IMR-90 (cell line): ENCODE measurements at regions not wholly inside any gene's neighbourhood (a gene's known extent, or its start where the extent isn't known, plus 50 kb on each side); places are given as distances from the start of the nearest gene placed in this dataset.

Source experiments
- ATAC-seq: fragments of 200-7000 bp; cut with Tn5 transposase; 2 replicates; pipeline ENCODE4 v1.9.1; 2020; ENCODE audit warnings: low read depth, mild to moderate bottlenecking, moderate library complexity
- BruUV-seq: library from RNA; stranded (reverse); fragments of 400-500 nt; replicated peaks from 2 replicates; lab custom pipeline; 2021; lab: Mats Ljungman, UMichigan
- CTCF ChIA-PET: fragments of 300-600 bp; formaldehyde crosslinking; extraction: SDS; loops from one replicate; lab custom pipeline; 2021; ENCODE audit warnings: antibody characterized with exemption; lab: Yijun Ruan, JAX
- POLR2A ChIA-PET: fragments of 300-600 bp; sonication (Branson Sonifier 250); formaldehyde crosslinking; loops from one replicate; lab custom pipeline; 2022; ENCODE audit warnings: antibody characterized with exemption; ENCODE audit not compliant: unreplicated experiment; lab: Charles Lee
- DNase-seq: peaks from one replicate; pipeline ENCODE4 v3.0.0; 2013
- H2AFZ ChIP-seq: replicated peaks from 2 replicates; pipeline ENCODE3; 2013; ENCODE audit warnings: low read length, mild to moderate bottlenecking; ENCODE audit not compliant: poor library complexity
- H2AK5ac ChIP-seq: 2 replicates; pipeline ENCODE4 v1.6.1; 2013; ENCODE audit warnings: low read depth, low read length, inconsistent platforms
- H2AK9ac ChIP-seq: replicated peaks from 2 replicates; pipeline ENCODE3; 2013; ENCODE audit warnings: mild to moderate bottlenecking, low read depth, low read length, moderate library complexity; ENCODE audit not compliant: poor library complexity
- H2BK120ac ChIP-seq: 2 replicates; pipeline ENCODE4 v1.6.1; 2013; ENCODE audit warnings: low read depth, low read length, inconsistent platforms
- H2BK15ac ChIP-seq: 3 replicates; pipeline ENCODE4 v1.6.1; 2013; ENCODE audit warnings: low read depth, low read length, inconsistent platforms
- H2BK20ac ChIP-seq: 2 replicates; pipeline ENCODE4 v1.6.1; 2013; ENCODE audit warnings: low read depth, mild to moderate bottlenecking, inconsistent platforms, low read length, moderate library complexity
- H2BK5ac ChIP-seq: 2 replicates; pipeline ENCODE4 v1.6.1; 2013; ENCODE audit warnings: mild to moderate bottlenecking, low read depth, low read length, inconsistent platforms; ENCODE audit not compliant: poor library complexity, severe bottlenecking
- H3K14ac ChIP-seq: replicated peaks from 2 replicates; pipeline ENCODE4 v1.6.1; 2013; ENCODE audit warnings: low read depth, low read length, inconsistent platforms
- H3K18ac ChIP-seq: 2 replicates; pipeline ENCODE4 v1.6.1; 2013; ENCODE audit warnings: low read depth, low read length, control low read depth
- H3K23ac ChIP-seq: 2 replicates; pipeline ENCODE4 v1.6.1; 2013; ENCODE audit warnings: low read depth, low read length, inconsistent platforms
- H3K27ac ChIP-seq: 2 replicates; pipeline ENCODE4 v1.5.1; 2013; ENCODE audit warnings: mild to moderate bottlenecking, control low read depth, low read length; ENCODE audit not compliant: insufficient read depth
- H3K27me3 ChIP-seq: 2 replicates; pipeline ENCODE4 v1.6.1; 2013; ENCODE audit warnings: low read length; ENCODE audit not compliant: control insufficient read depth, insufficient read depth
- H3K36me3 ChIP-seq: 2 replicates; pipeline ENCODE4 v1.6.1; 2013; ENCODE audit warnings: low read length, mixed read lengths; ENCODE audit not compliant: control insufficient read depth, insufficient read depth
- H3K4ac ChIP-seq: 2 replicates; pipeline ENCODE4 v1.6.1; 2013; ENCODE audit warnings: low read depth, low read length, inconsistent platforms
- H3K4me1 ChIP-seq: 2 replicates; pipeline ENCODE4 v1.6.1; 2013; ENCODE audit warnings: low read length, mixed read lengths; ENCODE audit not compliant: control insufficient read depth, insufficient read depth
- H3K4me2 ChIP-seq: 2 replicates; pipeline ENCODE4 v1.6.1; 2013; ENCODE audit warnings: low read depth, mild to moderate bottlenecking, control low read depth, low read length, moderate library complexity
- H3K4me3 ChIP-seq: 2 replicates; pipeline ENCODE4 v1.5.1; 2013; ENCODE audit warnings: low read depth, mild to moderate bottlenecking, control low read depth, low read length, moderate library complexity; ENCODE audit not compliant: insufficient read depth
- H3K56ac ChIP-seq: 2 replicates; pipeline ENCODE4 v1.6.1; 2013; ENCODE audit warnings: low read length, inconsistent platforms; ENCODE audit not compliant: insufficient read depth; ENCODE audit errors: extremely low read depth
- H3K79me1 ChIP-seq, 2 experiments: 2 replicates each; pipeline ENCODE4 v1.6.1; 2013; ENCODE audit warnings: low read length in 2 of 2, inconsistent platforms in 1 of 2, low read depth in 1 of 2
- H3K9ac ChIP-seq: 2 replicates; pipeline ENCODE4 v1.6.1; 2013; ENCODE audit warnings: low read depth, low read length, control low read depth
- H3K9me1 ChIP-seq: 2 replicates; pipeline ENCODE4 v1.6.1; 2013; ENCODE audit warnings: low read length, inconsistent platforms; ENCODE audit not compliant: insufficient read depth
- H3K9me3 ChIP-seq: 2 replicates; pipeline ENCODE4 v1.6.1; 2013; ENCODE audit warnings: low read length; ENCODE audit not compliant: control insufficient read depth, insufficient read depth
- H4K20me1 ChIP-seq: 2 replicates; pipeline ENCODE4 v1.6.1; 2013; ENCODE audit warnings: low read length, inconsistent platforms; ENCODE audit not compliant: insufficient read depth
- H4K5ac ChIP-seq: 2 replicates; pipeline ENCODE4 v1.6.1; 2013; ENCODE audit warnings: mild to moderate bottlenecking, low read depth, low read length, control low read depth
- H4K8ac ChIP-seq, 2 experiments: 2 replicates each; pipeline ENCODE4 v1.6.1; 2013; ENCODE audit warnings: low read depth in 2 of 2, low read length in 2 of 2, control low read depth in 1 of 2, inconsistent platforms in 1 of 2
- H4K91ac ChIP-seq: 2 replicates; pipeline ENCODE4 v1.6.1; 2013; ENCODE audit warnings: low read depth, low read length, inconsistent platforms; ENCODE audit not compliant: insufficient read depth
- CEBPB ChIP-seq: IDR thresholded peaks from 2 replicates; pipeline ENCODE4 v1.6.1; 2012; ENCODE audit warnings: low read depth, low read length, improper control_type of control experiment
- FOS ChIP-seq: fragments of 150-350 bp; IDR thresholded peaks from 2 replicates; pipeline ENCODE4 v1.6.1; 2016; ENCODE audit warnings: low read depth, low read length
- NFE2L2 ChIP-seq: fragments of 150-350 bp; IDR thresholded peaks from 2 replicates; pipeline ENCODE4 v1.6.1; 2016; ENCODE audit warnings: low read depth, mild to moderate bottlenecking, low read length
- RAD21 ChIP-seq: IDR thresholded peaks from 2 replicates; pipeline ENCODE4 v1.6.1; 2012; ENCODE audit warnings: low read length, improper control_type of control experiment
- RCOR1 ChIP-seq: IDR thresholded peaks from 2 replicates; pipeline ENCODE4 v1.6.1; 2012; ENCODE audit warnings: mild to moderate bottlenecking, low read length, improper control_type of control experiment; ENCODE audit not compliant: insufficient replicate concordance
- SMC3 ChIP-seq: fragments of 150-350 bp; IDR thresholded peaks from 2 replicates; pipeline ENCODE4 v1.6.1; 2016; ENCODE audit warnings: low read depth, mild to moderate bottlenecking, antibody characterized with exemption, low read length, moderate library complexity
- WGBS, 2 experiments: methylation state at CpG; one replicate each; pipeline versions ENCODE4 v1.1.5 to v1.1.7; 2013; ENCODE audit warnings: missing lambda C conversion rate in 2 of 2; ENCODE audit not compliant: insufficient read length in 1 of 2; ENCODE audit errors: extremely low coverage in 2 of 2; 5-methylcytosine and 5-hydroxymethylcytosine counted together
- dilution Hi-C: fragments of 300-500 bp; cut with HindIII; formaldehyde crosslinking; loops from one replicate; pipeline ENCODE4 v1.14.3; 2018; ENCODE audit warnings: low sequenced_read_pairs; ENCODE audit not compliant: unreplicated experiment
- in situ Hi-C: fragments of 300-500 bp; cut with MboI; formaldehyde crosslinking; loops from 3 replicates; pipeline ENCODE4 v1.14.3; 2019; ENCODE audit warnings: low sequenced_read_pairs, inconsistent platforms, mixed read lengths
- intact Hi-C: fragments of 100-400 bp; cut with micrococcal nuclease; formaldehyde crosslinking; loops from 2 replicates; pipeline ENCODE4 v1.10.0; 2022
- TF ChIP-seq, protein P1 (sequence below): fragments of 150-350 bp; IDR thresholded peaks from 2 replicates; pipeline ENCODE4 v1.6.1; 2016; ENCODE audit warnings: low read depth, mild to moderate bottlenecking, low read length, moderate library complexity, borderline replicate concordance

DNA sequence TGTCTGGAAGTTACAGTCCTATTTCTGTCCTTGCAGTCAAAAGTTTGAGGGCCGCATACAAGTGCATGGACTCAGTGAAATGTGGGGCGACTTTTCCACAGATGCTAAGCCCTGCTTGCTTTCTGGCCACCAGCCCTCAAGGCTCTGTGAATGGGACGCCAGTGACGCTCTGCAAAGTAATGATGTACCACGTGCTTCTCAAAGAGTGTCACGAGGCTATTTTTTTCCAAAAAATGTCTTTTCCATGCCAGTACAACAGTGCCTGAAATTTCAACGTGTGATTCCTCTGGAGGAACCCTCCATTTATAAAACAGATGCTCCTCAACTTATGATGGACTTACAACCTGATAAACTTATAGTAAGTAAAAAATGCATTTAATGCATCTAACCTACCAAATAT lies 281.8 kb upstream of the CRBN start:
- Histone ChIP-seq H4K91ac (no peak overlapping the region), H2AK5ac (no peak overlapping the region), H3K4me1 (no peaks in the 10 kb centered on the region), H3K23ac (no peak overlapping the region), H3K9ac (no peak overlapping the region), H2BK120ac (no peak overlapping the region), H3K4ac (no peak overlapping the region), H3K27ac (no peak overlapping the region), H3K36me3 (no peaks in the 10 kb centered on the region), H2AFZ (no peak overlapping the region), H3K56ac (no peak overlapping the region), H3K14ac (no peak overlapping the region), H3K18ac (no peak overlapping the region), H2BK5ac (no peak overlapping the region), H4K8ac (no peak overlapping the region), H2AK9ac (no peak overlapping the region), H3K4me2 (no peak overlapping the region), H3K79me1 (no peaks in the 10 kb centered on the region), H3K4me3 (no peak overlapping the region), H4K5ac (no peak overlapping the region), H3K9me3 (peaks cover 8% of the 10 kb centered on the region), H3K9me1 (no peaks in the 10 kb centered on the region), H3K27me3 (no peaks in the 10 kb centered on the region), H2BK15ac (no peak overlapping the region), H2BK20ac (no peak overlapping the region), H4K20me1 (no peaks in the 10 kb centered on the region)
- intact Hi-C loops: no loop called here
- dilution Hi-C loops: no loop called here
- ChIA-PET POLR2A (no interaction called here), CTCF (no interaction called here)
- DNase-seq (no peak), ATAC-seq (no peak)
- no TSS peak for BruUV-seq
- TF ChIP-seq, protein P1, sequence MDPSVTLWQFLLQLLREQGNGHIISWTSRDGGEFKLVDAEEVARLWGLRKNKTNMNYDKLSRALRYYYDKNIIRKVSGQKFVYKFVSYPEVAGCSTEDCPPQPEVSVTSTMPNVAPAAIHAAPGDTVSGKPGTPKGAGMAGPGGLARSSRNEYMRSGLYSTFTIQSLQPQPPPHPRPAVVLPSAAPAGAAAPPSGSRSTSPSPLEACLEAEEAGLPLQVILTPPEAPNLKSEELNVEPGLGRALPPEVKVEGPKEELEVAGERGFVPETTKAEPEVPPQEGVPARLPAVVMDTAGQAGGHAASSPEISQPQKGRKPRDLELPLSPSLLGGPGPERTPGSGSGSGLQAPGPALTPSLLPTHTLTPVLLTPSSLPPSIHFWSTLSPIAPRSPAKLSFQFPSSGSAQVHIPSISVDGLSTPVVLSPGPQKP: no peak
- TF ChIP-seq RCOR1: no peak
- TF ChIP-seq SMC3: no peak
- TF ChIP-seq CEBPB: no peak
- TF ChIP-seq FOS: no peak
- no peak for TF ChIP-seq NFE2L2
- no peak for TF ChIP-seq RAD21
- in situ Hi-C loops: no loop called here
- 66% methylated on average over 6 of the region's 7 CpGs; no CpG with 5 or more reads in 1 of the 2 experiments for WGBS, 2 experiments
